Thyroid gland (tissue), 4 donors: ENCODE measurements at regions not wholly inside any gene's neighbourhood (a gene's known extent, or its start where the extent isn't known, plus 50 kb on each side); places are given as distances from the start of the nearest gene placed in this dataset.

ENCODE experiments used
- CTCF ChIP-seq, 6 experiments: fragments of 200-600 bp in 3 of 6; fragments of 450-650 bp in 3 of 6; sonication (generic) in 3 of 6; IDR thresholded peaks; one replicate each; pipeline ENCODE4 v1.5.1; 2016 to 2019; ENCODE audit warnings: antibody characterized with exemption in 6 of 6, mild to moderate bottlenecking in 2 of 6, inconsistent platforms in 1 of 6, moderate library complexity in 1 of 6
- POLR2A ChIP-seq, 2 donors: fragments of 450-650 bp; IDR thresholded peaks; one replicate each; pipeline ENCODE4 v1.6.1; 2017; ENCODE audit warnings: antibody characterized with exemption in 2 of 2, mild to moderate bottlenecking in 2 of 2, moderate library complexity in 1 of 2

- TF ChIP-seq CTCF (IDR thresholded peaks at IDR 0.05) (no peak), POLR2A (IDR thresholded peaks at IDR 0.05) (no peak)
These were observed 111.8 kb upstream of the CCND2 start for GRCh38 chr12:4161718-4162117.
